NCI-H2171 treated with DMSO at 0.1 percent for 48 hours (cell line): ENCODE measurements at regions not wholly inside any gene's neighbourhood (a gene's known extent, or its start where the extent isn't known, plus 50 kb on each side); places are given as distances from the start of the nearest gene placed in this dataset.
"Not testable (repeated sequence)": the region's sequence is repeated elsewhere in the genome, so short reads cannot be mapped to it uniquely, and the experiment has no call there.

Experiments used
- DNase-seq: peaks from one replicate; lab custom pipeline; 2025; lab: John Stamatoyannopoulos, UW

GRCh38 chr6:845101-845500, 152.2 kb upstream of the EXOC2 start:
- DNase-seq = no peak

- no peak for DNase-seq
Measured at GRCh38 chr6:842141-842540, 149.2 kb upstream of the EXOC2 start.

- no peak for DNase-seq
Measured at GRCh38 chr6:841569-841968, 148.6 kb upstream of the EXOC2 start.

- DNase-seq = no peak
Measured at GRCh38 chr6:839201-839600, 146.3 kb upstream of the EXOC2 start.

- no peak for DNase-seq
Measured at GRCh38 chr6:837380-837779, 144.4 kb upstream of the EXOC2 start.

GRCh38 chr6:836276-836853, 143.4 kb upstream of the EXOC2 start:
- DNase-seq = no peak

- no peak for DNase-seq
Measured at GRCh38 chr6:835476-836160, 142.7 kb upstream of the EXOC2 start.

GRCh38 chr6:834866-835265, 141.9 kb upstream of the EXOC2 start:
- DNase-seq = no peak

- no peak for DNase-seq
Measured at GRCh38 chr6:834190-834589, 141.3 kb upstream of the EXOC2 start.

- DNase-seq = not testable (repeated sequence)
Measured at GRCh38 chr6:832804-833203, 139.9 kb upstream of the EXOC2 start.

GRCh38 chr6:830667-831327, 137.9 kb upstream of the EXOC2 start:
- no peak for DNase-seq

- DNase-seq = no peak
Measured at GRCh38 chr6:829656-830055, 136.7 kb upstream of the EXOC2 start.

- no peak for DNase-seq
Measured at GRCh38 chr6:827431-827830, 134.5 kb upstream of the EXOC2 start.

GRCh38 chr6:819122-819521, 126.2 kb upstream of the EXOC2 start:
- no peak for DNase-seq

GRCh38 chr6:818196-818595, 125.3 kb upstream of the EXOC2 start:
- DNase-seq = no peak

- no peak for DNase-seq
Measured at GRCh38 chr6:816510-817084, 123.7 kb upstream of the EXOC2 start.

GRCh38 chr6:815348-815738, 122.4 kb upstream of the EXOC2 start:
- no peak for DNase-seq

- no peak for DNase-seq
Measured at GRCh38 chr6:814378-815347, 121.7 kb upstream of the EXOC2 start.

- no peak for DNase-seq
Measured at GRCh38 chr6:811831-812230, 118.9 kb upstream of the EXOC2 start.

- no peak for DNase-seq
Measured at GRCh38 chr6:811191-811590, 118.3 kb upstream of the EXOC2 start.

- DNase-seq = no peak
Measured at GRCh38 chr6:804771-805170, 111.8 kb upstream of the EXOC2 start.

- DNase-seq = no peak
Measured at GRCh38 chr6:804317-804716, 111.4 kb upstream of the EXOC2 start.
